ENCODE measurements at regions not wholly inside any gene's neighbourhood (a gene's known extent, or its start where the extent isn't known, plus 50 kb on each side); places are given as distances from the start of the nearest gene placed in this dataset.

GRCh38 chr13:99723878-99724277 is 222.6 kb downstream of the TM9SF2 start:
- POLR2A ChIA-PET = no interaction called here
- no peak overlapping the region for H3K4me3 Mint-ChIP-seq
- CTCF ChIA-PET = no interaction called here

GRCh38 chr13:99722931-99723330 is 221.7 kb downstream of the TM9SF2 start:
- no peaks in the 10 kb centered on the region for H3K27me3 Mint-ChIP-seq
- H3K9me3 Mint-ChIP-seq = no peaks in the 10 kb centered on the region
- no peak for DNase-seq
- POLR2A ChIA-PET = no interaction called here
- no peak overlapping the region for H3K4me3 Mint-ChIP-seq
- no peaks in the 10 kb centered on the region for H3K4me1 Mint-ChIP-seq
- CTCF ChIA-PET = no interaction called here
- no peaks in the 10 kb centered on the region for H3K36me3 Mint-ChIP-seq (ENCODE audit: low read depth)
- no peak overlapping the region for H3K27ac Mint-ChIP-seq

More at GRCh38 chr13:99723878-99724277, 222.6 kb downstream of the TM9SF2 start:
- Mint-ChIP-seq H3K27me3 (no peaks in the 10 kb centered on the region), H3K4me1 (no peaks in the 10 kb centered on the region), H3K9me3 (no peaks in the 10 kb centered on the region), H3K36me3 (ENCODE audit: low read depth) (no peaks in the 10 kb centered on the region), H3K27ac (no peak overlapping the region)
- no peak for DNase-seq

- CTCF ChIA-PET = no interaction called here
- H3K27ac Mint-ChIP-seq = no peak overlapping the region
- H3K4me1 Mint-ChIP-seq = no peaks in the 10 kb centered on the region
Observed at GRCh38 chr13:99722338-99722818, 221.1 kb downstream of the TM9SF2 start.

GRCh38 chr13:99721606-99722337 is 220.5 kb downstream of the TM9SF2 start:
- H3K4me1 Mint-ChIP-seq = no peaks in the 10 kb centered on the region
- no peak for DNase-seq
- no peaks in the 10 kb centered on the region for H3K9me3 Mint-ChIP-seq
- ChIA-PET CTCF (interaction anchor here (0.5 kb wide), 1 partner anchor 267 kb away, joined by 3 read pairs; no protein-coding TSS in a partner anchor), POLR2A (no interaction called here)
- no peak overlapping the region for H3K4me3 Mint-ChIP-seq
- H3K27ac Mint-ChIP-seq = no peak overlapping the region
- no peaks in the 10 kb centered on the region for H3K27me3 Mint-ChIP-seq
- no peaks in the 10 kb centered on the region for H3K36me3 Mint-ChIP-seq (ENCODE audit: low read depth)

More at GRCh38 chr13:99722338-99722818, 221.1 kb downstream of the TM9SF2 start:
- DNase-seq = no peak
- no peaks in the 10 kb centered on the region for H3K9me3 Mint-ChIP-seq
- H3K36me3 Mint-ChIP-seq (ENCODE audit: low read depth) = no peaks in the 10 kb centered on the region
- POLR2A ChIA-PET = no interaction called here
- no peak overlapping the region for H3K4me3 Mint-ChIP-seq
- H3K27me3 Mint-ChIP-seq = no peaks in the 10 kb centered on the region

GRCh38 chr13:99717959-99718674 is 216.8 kb downstream of the TM9SF2 start:
- no peaks in the 10 kb centered on the region for H3K4me1 Mint-ChIP-seq
- no peaks in the 10 kb centered on the region for H3K9me3 Mint-ChIP-seq
- no peak overlapping the region for H3K4me3 Mint-ChIP-seq
- POLR2A ChIA-PET = no interaction called here
- no peak for DNase-seq
- no peaks in the 10 kb centered on the region for H3K27me3 Mint-ChIP-seq
- no peak overlapping the region for H3K27ac Mint-ChIP-seq
- H3K36me3 Mint-ChIP-seq (ENCODE audit: low read depth) = no peaks in the 10 kb centered on the region
- CTCF ChIA-PET = no interaction called here

- Mint-ChIP-seq H3K27me3 (no peaks in the 10 kb centered on the region), H3K9me3 (no peaks in the 10 kb centered on the region), H3K27ac (no peak overlapping the region), H3K36me3 (ENCODE audit: low read depth) (no peaks in the 10 kb centered on the region), H3K4me1 (no peaks in the 10 kb centered on the region), H3K4me3 (no peak overlapping the region)
- no peak for DNase-seq
- ChIA-PET POLR2A (no interaction called here), CTCF (interaction anchor here (1.5 kb wide), 1 partner anchor 53 kb away, joined by 3 read pairs; no protein-coding TSS in a partner anchor)
Observed at GRCh38 chr13:99709134-99709533, 207.9 kb downstream of the TM9SF2 start.

- H3K27ac Mint-ChIP-seq = no peak overlapping the region
- H3K36me3 Mint-ChIP-seq (ENCODE audit: low read depth) = no peaks in the 10 kb centered on the region
- ChIA-PET CTCF (no interaction called here), POLR2A (no interaction called here)
- no peak overlapping the region for H3K4me3 Mint-ChIP-seq
- no peak for DNase-seq
- no peaks in the 10 kb centered on the region for H3K27me3 Mint-ChIP-seq
- H3K4me1 Mint-ChIP-seq = peaks cover 8% of the 10 kb centered on the region
- no peaks in the 10 kb centered on the region for H3K9me3 Mint-ChIP-seq
Observed at GRCh38 chr13:99704390-99704789, 203.1 kb downstream of the TM9SF2 start.

- Mint-ChIP-seq H3K9me3 (no peaks in the 10 kb centered on the region), H3K4me3 (no peak overlapping the region)
- CTCF ChIA-PET = no interaction called here
Observed at GRCh38 chr13:99703908-99704307, 202.6 kb downstream of the TM9SF2 start.

GRCh38 chr13:99702687-99703319 is 201.5 kb downstream of the TM9SF2 start:
- H3K27ac Mint-ChIP-seq = no peak overlapping the region
- H3K27me3 Mint-ChIP-seq = no peaks in the 10 kb centered on the region
- peaks cover 8% of the 10 kb centered on the region for H3K4me1 Mint-ChIP-seq
- ChIA-PET POLR2A (interaction anchor here (0.6 to 1.2 kb wide), 2 partner anchors 28 to 176 kb away, joined by 3 to 4 read pairs; no protein-coding TSS in a partner anchor), CTCF (interaction anchor here (0.6 kb wide), 2 partner anchors 43 to 431 kb away, joined by 3 read pairs; no protein-coding TSS in a partner anchor)
- DNase-seq = no peak
- H3K4me3 Mint-ChIP-seq = no peak overlapping the region
- H3K36me3 Mint-ChIP-seq (ENCODE audit: low read depth) = no peaks in the 10 kb centered on the region
- H3K9me3 Mint-ChIP-seq = no peaks in the 10 kb centered on the region

More at GRCh38 chr13:99703908-99704307, 202.6 kb downstream of the TM9SF2 start:
- H3K27ac Mint-ChIP-seq = no peak overlapping the region
- H3K36me3 Mint-ChIP-seq (ENCODE audit: low read depth) = no peaks in the 10 kb centered on the region
- no peaks in the 10 kb centered on the region for H3K27me3 Mint-ChIP-seq
- POLR2A ChIA-PET = interaction anchor here (1.2 kb wide), 1 partner anchor 29 kb away, joined by 3 read pairs; no protein-coding TSS in a partner anchor
- H3K4me1 Mint-ChIP-seq = peaks cover 8% of the 10 kb centered on the region
- no peak for DNase-seq

GRCh38 chr13:99700468-99700867 is 199.2 kb downstream of the TM9SF2 start:
- H3K9me3 Mint-ChIP-seq = no peaks in the 10 kb centered on the region
- H3K27me3 Mint-ChIP-seq = no peaks in the 10 kb centered on the region
- ChIA-PET CTCF (no interaction called here), POLR2A (no interaction called here)
- H3K4me1 Mint-ChIP-seq = peaks cover 8% of the 10 kb centered on the region
- DNase-seq = no peak
- H3K36me3 Mint-ChIP-seq (ENCODE audit: low read depth) = no peaks in the 10 kb centered on the region
- H3K4me3 Mint-ChIP-seq = no peak overlapping the region
- H3K27ac Mint-ChIP-seq = no peak overlapping the region

- Mint-ChIP-seq H3K27me3 (no peaks in the 10 kb centered on the region), H3K4me1 (peaks cover 8% of the 10 kb centered on the region), H3K27ac (no peak overlapping the region), H3K4me3 (no peak overlapping the region), H3K9me3 (no peaks in the 10 kb centered on the region), H3K36me3 (ENCODE audit: low read depth) (no peaks in the 10 kb centered on the region)
- ChIA-PET POLR2A (no interaction called here), CTCF (no interaction called here)
- DNase-seq = no peak
Observed at GRCh38 chr13:99698816-99699099, 197.5 kb downstream of the TM9SF2 start.

GRCh38 chr13:99698010-99698815 is 196.9 kb downstream of the TM9SF2 start:
- Mint-ChIP-seq H3K4me1 (peaks cover 8% of the 10 kb centered on the region), H3K36me3 (ENCODE audit: low read depth) (no peaks in the 10 kb centered on the region), H3K27me3 (no peaks in the 10 kb centered on the region), H3K9me3 (no peaks in the 10 kb centered on the region), H3K27ac (no peak overlapping the region), H3K4me3 (no peak overlapping the region)
- ChIA-PET POLR2A (no interaction called here), CTCF (no interaction called here)
- no peak for DNase-seq

- Mint-ChIP-seq H3K4me3 (no peak overlapping the region), H3K27ac (no peak overlapping the region), H3K27me3 (no peaks in the 10 kb centered on the region), H3K36me3 (ENCODE audit: low read depth) (no peaks in the 10 kb centered on the region), H3K9me3 (no peaks in the 10 kb centered on the region), H3K4me1 (peaks cover 4% of the 10 kb centered on the region)
- ChIA-PET CTCF (no interaction called here), POLR2A (no interaction called here)
- DNase-seq = no peak
Observed at GRCh38 chr13:99695857-99696256, 194.6 kb downstream of the TM9SF2 start.

Data from activated CD4-positive, alpha-beta memory T cell treated with anti-CD3 and anti-CD28 coated beads, Interleukin-2, amount 10 ng/mL, durations not matched to agents 7 days and 5 days (primary cell).